ENCODE measurements at regions not wholly inside any gene's neighbourhood (a gene's known extent, or its start where the extent isn't known, plus 50 kb on each side); places are given as distances from the start of the nearest gene placed in this dataset.

- Histone ChIP-seq H3K27ac (no peak overlapping the region), H3K4me3 (ENCODE audit: low read depth in 1 of 2, low read length in 1 of 2) (no peak overlapping the region), H3K4me1 (ENCODE audit: control insufficient read depth in 1 of 2, insufficient read depth in 1 of 2, low read depth in 1 of 2, low read length in 1 of 2) (no peaks in the 10 kb centered on the region), H3K27me3 (no peaks in the 10 kb centered on the region), H3K9me3 (no peaks in the 10 kb centered on the region), H3K36me3 (no peaks in the 10 kb centered on the region)
- TF ChIP-seq CTCF (IDR thresholded peaks at IDR 0.05), result no peak
These were observed 269.7 kb upstream of the ACVR2A start for GRCh38 chr2:147575106-147575505.

GRCh38 chr2:147572622-147573021 lies 272.2 kb upstream of the ACVR2A start:
- H3K9me3 ChIP-seq, result no peaks in the 10 kb centered on the region
- H3K4me3 ChIP-seq (ENCODE audit: low read depth in 1 of 2, low read length in 1 of 2), result no peak overlapping the region
- no peaks in the 10 kb centered on the region for H3K27me3 ChIP-seq
- H3K36me3 ChIP-seq, result no peaks in the 10 kb centered on the region
- no peak for TF ChIP-seq CTCF (IDR thresholded peaks at IDR 0.05)
- no peak overlapping the region for H3K27ac ChIP-seq
- H3K4me1 ChIP-seq (ENCODE audit: control insufficient read depth in 1 of 2, insufficient read depth in 1 of 2, low read depth in 1 of 2, low read length in 1 of 2), result no peaks in the 10 kb centered on the region

- Histone ChIP-seq H3K4me3 (ENCODE audit: low read depth in 1 of 2, low read length in 1 of 2) (no peak overlapping the region), H3K27ac (no peak overlapping the region), H3K4me1 (ENCODE audit: control insufficient read depth in 1 of 2, insufficient read depth in 1 of 2, low read depth in 1 of 2, low read length in 1 of 2) (no peaks in the 10 kb centered on the region), H3K9me3 (no peaks in the 10 kb centered on the region), H3K36me3 (no peaks in the 10 kb centered on the region), H3K27me3 (no peaks in the 10 kb centered on the region)
- no peak for TF ChIP-seq CTCF (IDR thresholded peaks at IDR 0.05)
These were observed 275.4 kb upstream of the ACVR2A start for GRCh38 chr2:147569426-147569825.

GRCh38 chr2:147568109-147568508 lies 276.7 kb upstream of the ACVR2A start:
- Histone ChIP-seq H3K4me1 (ENCODE audit: control insufficient read depth in 1 of 2, insufficient read depth in 1 of 2, low read depth in 1 of 2, low read length in 1 of 2) (no peaks in the 10 kb centered on the region), H3K4me3 (ENCODE audit: low read depth in 1 of 2, low read length in 1 of 2) (no peak overlapping the region), H3K9me3 (no peaks in the 10 kb centered on the region), H3K27ac (no peak overlapping the region), H3K36me3 (no peaks in the 10 kb centered on the region), H3K27me3 (no peaks in the 10 kb centered on the region)
- no peak for TF ChIP-seq CTCF (IDR thresholded peaks at IDR 0.05)

GRCh38 chr2:147567136-147567535 lies 277.7 kb upstream of the ACVR2A start:
- no peak overlapping the region for H3K27ac ChIP-seq
- no peaks in the 10 kb centered on the region for H3K36me3 ChIP-seq
- TF ChIP-seq CTCF (IDR thresholded peaks at IDR 0.05), result no peak
- H3K4me1 ChIP-seq (ENCODE audit: control insufficient read depth in 1 of 2, insufficient read depth in 1 of 2, low read depth in 1 of 2, low read length in 1 of 2), result no peaks in the 10 kb centered on the region
- no peaks in the 10 kb centered on the region for H3K9me3 ChIP-seq
- no peaks in the 10 kb centered on the region for H3K27me3 ChIP-seq
- H3K4me3 ChIP-seq (ENCODE audit: low read depth in 1 of 2, low read length in 1 of 2), result no peak overlapping the region

Data from neutrophil (primary cell).